CD1c-positive myeloid dendritic cell (primary cell): ENCODE measurements at regions not wholly inside any gene's neighbourhood (a gene's known extent, or its start where the extent isn't known, plus 50 kb on each side); places are given as distances from the start of the nearest gene placed in this dataset.

Source experiments
- DNase-seq: peaks from one replicate; pipeline ENCODE4 v3.0.0-alpha.2; 2016; ENCODE audit errors: extremely low spot score

GRCh38 chr1:116232989-116233514 is 121.9 kb downstream of the MAB21L3 start:
- DNase-seq = peak; percentile 6

GRCh38 chr1:116234429-116234828 is 123.2 kb downstream of the MAB21L3 start:
- no peak for DNase-seq

GRCh38 chr1:116239916-116240315 is 128.7 kb downstream of the MAB21L3 start:
- DNase-seq = no peak

GRCh38 chr1:116242741-116243140 is 130.3 kb upstream of the ATP1A1 start:
- DNase-seq = no peak

- no peak for DNase-seq
These were observed 129.6 kb upstream of the ATP1A1 start for GRCh38 chr1:116243333-116244054.

- no peak for DNase-seq
These were observed 126.9 kb upstream of the ATP1A1 start for GRCh38 chr1:116246174-116246573.

- DNase-seq = no peak
These were observed 120.8 kb upstream of the ATP1A1 start for GRCh38 chr1:116252271-116252670.

GRCh38 chr1:116252785-116253184 is 120.3 kb upstream of the ATP1A1 start:
- no peak for DNase-seq

GRCh38 chr1:116253566-116254382 is 119.3 kb upstream of the ATP1A1 start:
- no peak for DNase-seq

- no peak for DNase-seq
These were observed 118.3 kb upstream of the ATP1A1 start for GRCh38 chr1:116254776-116255175.

- no peak for DNase-seq
These were observed 117.4 kb upstream of the ATP1A1 start for GRCh38 chr1:116255486-116256285.

- no peak for DNase-seq
These were observed 116.8 kb upstream of the ATP1A1 start for GRCh38 chr1:116256286-116256649.

- no peak for DNase-seq
These were observed 116.2 kb upstream of the ATP1A1 start for GRCh38 chr1:116256875-116257274.

GRCh38 chr1:116257341-116257767 is 115.7 kb upstream of the ATP1A1 start:
- no peak for DNase-seq

- DNase-seq = no peak
These were observed 115.2 kb upstream of the ATP1A1 start for GRCh38 chr1:116257836-116258235.

GRCh38 chr1:116258668-116259419 is 114.2 kb upstream of the ATP1A1 start:
- DNase-seq = no peak

- DNase-seq = no peak
These were observed 113.4 kb upstream of the ATP1A1 start for GRCh38 chr1:116259663-116260062.

GRCh38 chr1:116260115-116260514 is 112.9 kb upstream of the ATP1A1 start:
- DNase-seq = no peak

GRCh38 chr1:116260621-116261020 is 112.4 kb upstream of the ATP1A1 start:
- no peak for DNase-seq

GRCh38 chr1:116261227-116261626 is 111.8 kb upstream of the ATP1A1 start:
- no peak for DNase-seq

GRCh38 chr1:116262207-116262994 is 110.6 kb upstream of the ATP1A1 start:
- no peak for DNase-seq
